HG03460 (cell line): ENCODE measurements at regions not wholly inside any gene's neighbourhood (a gene's known extent, or its start where the extent isn't known, plus 50 kb on each side); places are given as distances from the start of the nearest gene placed in this dataset.
"Not testable (repeated sequence)": the region's sequence is repeated elsewhere in the genome, so short reads cannot be mapped to it uniquely, and the experiment has no call there.

Source experiments
- ATAC-seq: cut with Tn5 transposase; IDR thresholded peaks from one replicate; pipeline ENCODE4 v1.9.1; 2021; ENCODE audit not compliant: unreplicated experiment

- no peak for ATAC-seq
Measured at GRCh38 chr4:126614356-126614855, 1018.4 kb upstream of the INTU start.

- ATAC-seq = no peak
Measured at GRCh38 chr4:126616795-126617194, 1016.0 kb upstream of the INTU start.

DNA sequence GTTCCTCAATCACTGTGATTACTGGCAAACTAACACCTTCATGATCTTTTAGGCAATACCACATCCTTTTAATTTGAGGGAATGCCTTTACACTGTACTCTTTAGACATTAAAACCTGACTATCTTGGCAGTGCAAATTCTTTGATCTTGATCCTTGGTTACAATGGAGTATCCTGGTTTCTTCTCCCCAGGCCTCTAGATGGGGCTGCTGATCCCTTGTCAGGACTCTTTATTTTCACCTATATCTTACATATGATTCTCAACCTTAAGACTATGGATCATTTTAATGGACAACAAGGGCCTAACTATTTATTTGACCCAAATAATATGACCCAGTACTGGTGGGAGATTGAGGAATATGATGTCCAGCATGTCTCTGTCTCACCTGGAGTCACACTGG, 1005.5 kb upstream of the INTU start:
- ATAC-seq = no peak

GRCh38 chr4:126628933-126629332, 1003.8 kb upstream of the INTU start:
- ATAC-seq = no peak

DNA sequence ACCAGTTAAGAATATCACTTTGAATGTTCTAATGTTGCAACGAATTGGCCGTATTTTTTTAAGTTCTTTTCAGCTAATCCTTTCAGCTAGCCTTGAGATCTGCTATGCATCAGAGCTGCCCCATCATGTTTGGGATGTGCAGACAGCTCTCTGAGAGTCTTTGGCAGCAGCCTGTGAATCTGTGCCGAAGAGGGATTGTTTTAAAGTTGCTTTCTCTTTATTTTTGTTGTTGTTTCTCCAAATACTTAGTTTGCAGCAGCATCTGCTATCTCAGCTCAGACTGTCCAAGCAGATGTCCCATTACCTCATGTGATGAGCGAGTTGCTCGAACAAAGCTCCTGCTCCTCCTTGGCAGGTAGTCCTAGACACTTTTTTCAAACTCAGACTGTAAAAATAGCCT, 1002.5 kb upstream of the INTU start:
- ATAC-seq = no peak

DNA sequence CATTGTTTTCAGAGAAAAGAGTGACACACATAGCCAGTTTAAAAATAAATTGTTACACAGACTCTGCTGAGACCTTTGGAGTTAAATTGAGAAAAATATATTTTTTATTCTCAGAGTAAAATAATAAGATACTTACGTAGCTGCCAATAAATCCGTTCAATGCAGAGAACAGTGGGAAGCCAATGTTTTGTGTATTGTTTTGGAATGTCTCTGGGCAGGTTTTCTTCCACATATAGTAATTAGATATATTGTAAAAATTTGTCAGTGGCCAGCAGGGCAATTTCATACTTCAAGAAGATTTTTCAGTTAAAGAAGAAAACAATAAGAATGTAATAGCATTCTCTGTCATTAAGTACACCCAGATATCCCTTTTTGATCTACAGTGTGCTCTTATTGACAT, 999.5 kb upstream of the INTU start:
- no peak for ATAC-seq

GRCh38 chr4:126637706-126638105, 995.1 kb upstream of the INTU start:
- no peak for ATAC-seq

DNA sequence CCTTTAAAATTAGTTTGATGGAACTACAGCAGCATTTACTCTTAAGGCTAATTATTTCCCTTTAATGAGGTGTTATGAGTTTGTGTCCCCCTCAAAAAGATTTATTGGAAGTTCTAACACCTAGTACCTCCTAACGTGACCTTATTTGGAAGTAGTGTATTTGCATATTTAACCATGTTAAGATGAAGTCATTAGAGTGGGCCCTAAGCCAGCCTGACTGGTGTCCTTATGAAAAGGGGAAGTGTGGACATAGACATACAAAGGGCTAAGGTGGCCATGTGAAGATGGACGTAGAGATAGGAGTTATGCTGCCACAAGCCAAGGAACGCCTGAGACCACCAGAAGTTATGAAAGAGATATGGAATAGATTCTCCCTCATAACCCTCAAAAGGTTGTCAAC, 985.4 kb upstream of the INTU start:
- ATAC-seq = no peak

- no peak for ATAC-seq
Measured at GRCh38 chr4:126647756-126648397, 984.9 kb upstream of the INTU start.

DNA sequence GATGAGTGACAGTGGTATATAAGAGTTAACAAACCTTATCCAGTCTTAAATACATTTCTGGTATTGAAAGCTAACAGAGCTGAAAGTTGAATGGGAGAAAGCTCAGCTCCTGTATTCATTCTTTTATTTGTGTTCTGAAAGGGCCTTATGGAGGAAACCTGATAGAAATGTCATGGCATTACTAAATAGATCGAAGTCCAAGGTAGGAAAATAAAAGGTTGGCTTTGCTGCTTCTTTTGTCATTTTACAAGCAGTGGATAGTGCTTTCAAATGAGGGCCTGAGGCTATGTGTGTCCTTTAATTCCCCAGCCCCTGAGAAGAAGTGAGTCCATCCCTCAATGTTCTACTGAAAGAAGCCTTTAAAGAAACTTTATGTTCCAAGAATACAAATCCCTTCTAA, 974.3 kb upstream of the INTU start:
- ATAC-seq = no peak

DNA sequence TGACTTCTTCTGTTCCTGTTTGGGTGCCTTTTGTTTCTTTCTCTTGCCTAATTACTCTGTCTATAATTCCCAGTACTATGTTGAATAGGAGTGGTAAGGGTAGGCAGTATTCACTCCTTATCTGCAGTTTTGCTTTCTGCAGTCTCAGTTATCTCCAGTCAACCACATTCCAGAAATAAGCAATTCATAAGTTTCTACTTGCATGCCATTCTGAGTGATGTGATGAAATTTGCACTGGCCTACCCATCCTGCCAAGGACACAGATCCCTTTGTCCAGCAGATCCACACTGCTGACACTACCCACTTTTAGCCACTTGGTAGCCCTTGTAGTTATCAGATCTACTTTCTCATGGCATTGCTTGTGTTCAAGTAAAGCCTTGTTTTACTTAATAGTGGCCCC, 971.6 kb upstream of the INTU start:
- ATAC-seq = no peak

DNA sequence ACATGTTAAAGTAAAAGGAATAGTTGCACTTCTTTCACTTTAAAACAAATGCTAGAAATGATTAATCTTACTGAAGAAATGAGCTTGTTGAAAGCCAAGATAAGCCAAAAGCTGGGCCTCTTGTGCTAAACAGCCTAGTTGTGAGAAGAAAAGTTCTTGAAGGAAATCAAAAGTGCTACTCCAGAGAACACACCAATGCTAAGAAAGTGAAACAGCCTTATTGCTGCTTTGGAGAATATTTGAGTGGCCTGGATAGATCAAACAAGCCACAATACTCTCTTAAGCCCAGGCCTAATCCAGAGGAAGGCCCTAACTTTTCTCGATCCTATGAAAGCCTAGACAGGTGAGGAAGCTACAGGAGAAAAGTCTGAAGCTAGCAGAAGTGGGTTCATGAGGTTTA, 967.9 kb upstream of the INTU start:
- no peak for ATAC-seq

DNA sequence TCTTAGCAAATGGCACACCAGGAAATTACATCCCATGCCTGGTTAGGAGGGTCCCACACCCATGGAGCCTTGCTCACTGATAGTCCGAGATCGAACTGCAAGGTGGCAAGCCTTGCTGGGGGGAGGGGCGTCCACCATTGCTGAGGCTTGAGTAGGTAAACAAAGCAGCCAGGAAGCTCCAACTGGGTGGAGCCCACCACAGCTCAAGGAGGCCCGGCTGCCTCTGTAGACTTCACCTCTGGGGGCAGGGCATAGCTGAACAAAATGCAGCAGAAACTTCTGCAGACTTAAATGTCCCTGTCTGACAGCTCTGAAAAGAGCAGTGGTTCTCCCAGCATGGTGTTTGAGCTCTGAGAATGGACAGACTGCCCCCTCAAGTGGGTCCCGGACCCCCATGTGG, 962.7 kb upstream of the INTU start:
- not testable (repeated sequence) for ATAC-seq

DNA sequence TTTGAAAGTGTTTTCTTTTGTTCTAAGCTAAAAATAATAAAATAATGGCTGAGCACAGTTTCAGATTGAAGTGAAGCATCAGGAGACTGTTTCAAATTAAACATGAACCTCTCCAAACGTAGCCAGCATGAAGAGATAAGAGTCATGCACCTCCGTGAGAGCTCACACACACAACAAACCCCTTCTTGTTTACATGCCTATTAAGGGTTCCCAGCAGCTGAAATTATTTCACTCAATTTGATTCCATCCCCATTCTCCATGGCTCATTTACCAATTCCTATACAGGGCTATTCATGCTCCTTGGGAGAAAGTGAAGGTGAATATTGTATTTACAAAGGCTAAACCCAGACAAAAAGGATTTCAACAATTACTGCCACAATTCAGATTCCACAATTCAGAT, 954.1 kb upstream of the INTU start:
- no peak for ATAC-seq

DNA sequence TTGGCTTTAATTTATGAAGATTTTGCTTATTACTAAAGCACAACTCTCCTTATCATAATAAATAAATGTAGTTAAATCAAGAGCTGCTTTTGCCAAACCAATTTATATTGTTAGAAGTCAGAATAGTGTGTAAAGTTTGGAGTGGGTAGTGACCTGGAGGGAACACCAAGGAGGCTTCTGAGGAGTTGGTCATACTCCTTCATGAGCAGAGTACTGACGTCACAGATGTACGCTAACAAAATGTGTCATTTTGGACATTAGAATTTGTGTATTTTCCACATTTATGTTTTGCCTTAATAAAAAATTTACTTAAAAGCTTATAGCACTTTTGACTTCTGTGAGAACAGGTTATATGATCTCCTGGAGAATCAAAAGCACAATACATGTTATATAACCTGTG, 953.5 kb upstream of the INTU start:
- no peak for ATAC-seq

DNA sequence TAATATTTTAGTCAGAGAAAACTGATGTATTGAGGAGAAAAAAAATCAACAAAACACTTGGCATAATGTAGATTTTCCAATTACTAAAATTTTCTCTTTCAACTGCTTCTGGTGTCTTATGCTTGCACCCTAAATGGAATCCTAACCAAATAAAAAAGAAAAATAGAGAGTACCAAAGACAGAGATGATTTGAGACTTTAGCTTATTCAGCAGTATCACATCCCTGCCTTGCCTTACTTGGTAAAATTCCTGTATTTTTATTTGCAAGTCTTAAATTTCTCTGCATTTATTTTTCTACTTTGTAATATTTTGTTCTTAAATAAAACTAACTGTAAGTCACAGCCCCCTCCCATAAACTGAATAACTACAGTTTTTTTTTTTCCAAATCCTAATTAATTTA, 950.5 kb upstream of the INTU start:
- ATAC-seq = no peak

- ATAC-seq = no peak
Measured at GRCh38 chr4:126686491-126686890, 946.3 kb upstream of the INTU start.

DNA sequence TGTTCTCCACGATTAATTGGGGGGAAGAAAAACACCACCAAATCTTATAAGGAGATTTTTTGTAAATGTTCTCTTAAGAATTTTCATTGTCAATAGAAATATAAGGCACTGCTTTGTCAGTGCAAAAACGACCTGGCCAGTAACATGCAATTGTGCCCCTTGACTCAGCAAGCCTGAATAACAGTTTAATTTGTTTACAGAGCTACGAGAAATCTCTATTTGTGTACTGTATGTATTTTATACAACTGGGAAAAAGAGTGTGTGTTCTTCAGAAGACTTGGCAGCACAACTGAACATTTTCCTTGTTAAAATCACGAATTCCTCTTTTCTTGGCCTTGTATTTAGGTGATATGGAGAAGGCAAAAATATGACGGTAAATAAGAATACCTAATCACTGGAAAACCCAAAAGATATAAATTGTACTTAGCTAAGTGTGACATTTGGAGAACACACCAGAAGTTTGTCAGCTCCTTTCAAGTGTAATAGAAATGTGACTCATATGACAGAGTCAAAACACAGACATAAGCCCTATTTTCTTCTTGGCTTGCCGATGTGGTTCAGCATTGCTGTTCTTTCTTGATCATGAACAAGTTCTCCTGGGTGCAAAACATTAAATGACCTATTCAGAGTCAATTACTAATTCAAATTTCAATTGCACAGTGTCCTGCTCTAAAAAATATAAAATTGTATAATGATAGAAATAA, 945.0 kb upstream of the INTU start:
- ATAC-seq = no peak

- ATAC-seq = no peak
Measured at GRCh38 chr4:126691797-126692196, 941.0 kb upstream of the INTU start.

GRCh38 chr4:126697748-126698147, 935.0 kb upstream of the INTU start:
- no peak for ATAC-seq

DNA sequence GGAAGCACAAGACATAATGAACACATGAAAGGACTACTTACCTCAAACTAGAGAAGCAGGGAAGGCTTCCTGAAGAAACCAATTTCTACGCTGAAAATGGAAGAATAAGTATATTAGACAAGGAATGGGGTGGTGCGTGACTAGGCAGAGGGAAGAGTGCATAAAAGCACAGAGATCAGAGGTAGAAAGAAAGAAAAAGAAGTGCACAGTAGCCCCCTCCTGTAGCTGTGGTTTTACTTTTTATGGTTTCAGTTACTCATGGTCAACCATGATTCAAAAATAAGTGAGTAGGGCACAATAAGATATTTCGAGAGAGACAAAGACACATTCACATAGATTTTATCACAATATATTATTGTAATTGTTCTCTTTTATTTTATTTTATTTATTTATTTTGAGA, 934.5 kb upstream of the INTU start:
- no peak for ATAC-seq

DNA sequence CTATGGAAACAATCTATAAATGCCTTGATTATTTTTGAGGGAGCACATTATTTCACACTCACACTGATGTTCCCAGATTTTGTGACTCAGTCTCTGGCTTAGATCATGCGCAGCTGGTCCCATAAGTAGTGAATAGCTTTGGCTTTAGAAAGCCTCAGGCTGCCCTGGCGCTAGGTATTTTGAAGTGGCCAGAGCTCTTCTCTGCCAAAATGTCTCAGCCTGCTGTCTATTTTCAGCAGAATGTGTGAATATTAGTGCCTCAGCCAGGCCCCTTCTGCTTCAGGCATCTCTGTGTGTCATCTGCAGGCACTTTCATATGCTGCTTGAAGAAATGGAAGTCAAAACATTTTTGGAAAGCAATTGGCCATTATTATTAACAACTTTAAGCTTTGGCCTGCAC, 931.0 kb upstream of the INTU start:
- no peak for ATAC-seq

- no peak for ATAC-seq
Measured at GRCh38 chr4:126702747-126703146, 930.0 kb upstream of the INTU start.
